GM12872 (cell line): ENCODE measurements at regions not wholly inside any gene's neighbourhood (a gene's known extent, or its start where the extent isn't known, plus 50 kb on each side); places are given as distances from the start of the nearest gene placed in this dataset.

Experiments
- CTCF ChIP-seq: IDR thresholded peaks from 3 replicates; pipeline ENCODE4 v1.5.1; 2011; ENCODE audit warnings: low read depth, mild to moderate bottlenecking, low read length, moderate library complexity; ENCODE audit not compliant: insufficient read depth

GRCh38 chr2:13046557-13047165 lies 329.9 kb downstream of the TRIB2 start:
- TF ChIP-seq CTCF = no peak

- no peak for TF ChIP-seq CTCF
Measured at GRCh38 chr2:13050764-13051163, 334.0 kb downstream of the TRIB2 start.

- no peak for TF ChIP-seq CTCF
Measured at GRCh38 chr2:13052547-13052946, 335.8 kb downstream of the TRIB2 start.

- TF ChIP-seq CTCF = peak; percentile 23; the same call in 1 of the 3 replicates
Measured at GRCh38 chr2:13056259-13056843, 339.6 kb downstream of the TRIB2 start.

- no peak for TF ChIP-seq CTCF
Measured at GRCh38 chr2:13057671-13058070, 340.9 kb downstream of the TRIB2 start.

GRCh38 chr2:13066676-13067075 lies 349.9 kb downstream of the TRIB2 start:
- TF ChIP-seq CTCF = no peak

GRCh38 chr2:13067508-13067907 lies 350.8 kb downstream of the TRIB2 start:
- no peak for TF ChIP-seq CTCF

- TF ChIP-seq CTCF = no peak
Measured at GRCh38 chr2:13089971-13090370, 373.2 kb downstream of the TRIB2 start.
